GM23338 (cell line): ENCODE measurements at regions not wholly inside any gene's neighbourhood (a gene's known extent, or its start where the extent isn't known, plus 50 kb on each side); places are given as distances from the start of the nearest gene placed in this dataset.

Source experiments
- ATAC-seq: fragments of 200-7000 bp; cut with Tn5 transposase; 3 replicates; pipeline ENCODE4 v1.9.1; 2020
- DNase-seq: peaks from one replicate; pipeline ENCODE4 v3.0.0-alpha.2; 2015; ENCODE audit warnings: low spot score
- H2AFZ ChIP-seq: fragments of 200-600 bp; sonication (generic); 2 replicates; pipeline ENCODE4 v1.8.0; 2016; ENCODE audit warnings: antibody characterized with exemption, mild to moderate bottlenecking, moderate library complexity
- H3F3A ChIP-seq: fragments of 200-600 bp; sonication (generic); replicated peaks from 2 replicates; pipeline ENCODE4 v1.8.0; 2017; ENCODE audit warnings: antibody characterized with exemption, mixed run types, low read depth
- H3K27ac ChIP-seq: fragments of 200-600 bp; sonication (generic); 2 replicates; pipeline ENCODE4 v1.6.1; 2016; ENCODE audit warnings: low read depth
- H3K27me3 ChIP-seq: fragments of 200-600 bp; sonication (generic); 2 replicates; pipeline ENCODE4 v1.8.0; 2016; ENCODE audit warnings: mild to moderate bottlenecking, mixed run types, moderate library complexity; ENCODE audit not compliant: insufficient read depth
- H3K36me3 ChIP-seq: fragments of 200-600 bp; sonication (generic); 2 replicates; pipeline ENCODE4 v1.8.0; 2016; ENCODE audit warnings: mild to moderate bottlenecking; ENCODE audit not compliant: insufficient read depth
- H3K4me1 ChIP-seq: fragments of 200-600 bp; sonication (generic); 2 replicates; pipeline ENCODE4 v1.8.0; 2016; ENCODE audit warnings: mild to moderate bottlenecking, moderate library complexity; ENCODE audit not compliant: insufficient read depth
- H3K4me2 ChIP-seq: fragments of 200-600 bp; sonication (generic); 2 replicates; pipeline ENCODE4 v1.7.1; 2017; ENCODE audit warnings: mixed run types
- H3K4me3 ChIP-seq: fragments of 200-600 bp; sonication (generic); 2 replicates; pipeline ENCODE4 v1.6.1; 2016; ENCODE audit warnings: mixed run types
- H3K79me2 ChIP-seq: fragments of 200-600 bp; sonication (generic); replicated peaks from 2 replicates; pipeline ENCODE4 v1.8.0; 2017; ENCODE audit warnings: mild to moderate bottlenecking; ENCODE audit not compliant: insufficient read depth
- H3K9me2 ChIP-seq: fragments of 200-600 bp; sonication (generic); 2 replicates; pipeline ENCODE4 v1.8.0; 2017; ENCODE audit not compliant: insufficient read depth
- H4K20me1 ChIP-seq: fragments of 200-600 bp; sonication (generic); replicated peaks from 2 replicates; pipeline ENCODE4 v1.8.0; 2017; ENCODE audit warnings: mild to moderate bottlenecking; ENCODE audit not compliant: insufficient read depth
- H3K27ac Mint-ChIP-seq: 2 replicates; pipeline ENCODE4 v1.8.0; 2020; ENCODE audit warnings: inconsistent platforms, mild to moderate bottlenecking, moderate library complexity, mixed read lengths
- H3K27me3 Mint-ChIP-seq: 3 replicates; pipeline ENCODE4 v1.8.0; 2022; ENCODE audit warnings: low read depth, mild to moderate bottlenecking, moderate library complexity, mixed read lengths, inconsistent platforms; ENCODE audit not compliant: insufficient read depth, poor library complexity
- H3K36me3 Mint-ChIP-seq: 3 replicates; pipeline ENCODE4 v1.8.0; 2021; ENCODE audit warnings: low read depth, mild to moderate bottlenecking, inconsistent platforms, moderate library complexity, mixed read lengths
- H3K4me1 Mint-ChIP-seq: 3 replicates; pipeline ENCODE4 v1.8.0; 2020; ENCODE audit warnings: mild to moderate bottlenecking, inconsistent platforms, mixed read lengths
- H3K4me3 Mint-ChIP-seq: 3 replicates; pipeline ENCODE4 v1.8.0; 2021; ENCODE audit warnings: moderate library complexity, mild to moderate bottlenecking, inconsistent platforms, mixed read lengths
- H3K9me3 Mint-ChIP-seq: 3 replicates; pipeline ENCODE4 v1.8.0; 2020; ENCODE audit warnings: moderate library complexity, mild to moderate bottlenecking, inconsistent platforms, mixed read lengths
- CREB1 ChIP-seq: fragments of 250-450 bp; sonication (Bioruptor Pico); IDR thresholded peaks from 2 replicates; pipeline ENCODE4 v1.5.0; 2020; ENCODE audit warnings: low read depth, mild to moderate bottlenecking, moderate library complexity
- CTCF ChIP-seq, 2 experiments: fragments of 200-600 bp in 1 of 2; sonication (generic) in 1 of 2; conservative IDR thresholded peaks; 2 replicates each; pipeline versions ENCODE4 v1.5.1 to v1.6.1; 2016 to 2017; ENCODE audit warnings: antibody characterized with exemption in 2 of 2, low read depth in 2 of 2, mild to moderate bottlenecking in 2 of 2, moderate library complexity in 1 of 2
- EZH2 ChIP-seq: fragments of 200-600 bp; sonication (generic); IDR thresholded peaks from one replicate; pipeline ENCODE4 v1.8.0; 2017; ENCODE audit warnings: antibody characterized with exemption, mild to moderate bottlenecking, low read depth; ENCODE audit not compliant: unreplicated experiment
- NANOG ChIP-seq: IDR thresholded peaks from 2 replicates; pipeline ENCODE4 v1.6.1; 2016; ENCODE audit warnings: antibody characterized with exemption, borderline replicate concordance
- POLR2AphosphoS5 ChIP-seq: IDR thresholded peaks from 2 replicates; pipeline ENCODE4 v1.6.1; 2016; ENCODE audit warnings: antibody characterized with exemption, low read depth
- REST ChIP-seq: IDR thresholded peaks from one replicate; pipeline ENCODE4 v1.6.1; 2018; ENCODE audit warnings: antibody characterized with exemption; ENCODE audit not compliant: unreplicated experiment
- ZNF114 ChIP-seq: fragments of 250-450 bp; sonication (Bioruptor Pico); IDR thresholded peaks from 2 replicates; pipeline ENCODE4 v1.5.0; 2020; ENCODE audit warnings: mild to moderate bottlenecking, moderate library complexity
- ZNF462 ChIP-seq: fragments of 250-450 bp; sonication (Bioruptor Pico); IDR thresholded peaks from 2 replicates; pipeline ENCODE4 v1.5.0; 2020; ENCODE audit warnings: mild to moderate bottlenecking, moderate library complexity

- Histone ChIP-seq H3K79me2 (no peaks in the 10 kb centered on the region), H3K4me2 (no peak overlapping the region), H3K36me3 (no peaks in the 10 kb centered on the region), H3F3A (no peaks in the 10 kb centered on the region), H3K4me1 (no peaks in the 10 kb centered on the region; the same call in 1 of the 2 replicates), H3K27ac (no peak overlapping the region), H3K27me3 (no peaks in the 10 kb centered on the region), H3K4me3 (no peak overlapping the region), H3K9me2 (0 out of 2 replicates have a peak, but pooled peaks cover 6% of the 10 kb centered on the region), H4K20me1 (no peaks in the 10 kb centered on the region), H2AFZ (peak overlapping the region; percentile 84)
- no peak for ATAC-seq
- no peaks in the 10 kb centered on the region for H3K36me3 Mint-ChIP-seq
- H3K9me3 Mint-ChIP-seq = no peaks in the 10 kb centered on the region
- TF ChIP-seq ZNF114 (CRISPR knock-in tag) = no peak
- H3K4me3 Mint-ChIP-seq = no peak overlapping the region
- DNase-seq = no peak
- no peak overlapping the region; the same call in 1 of the 2 replicates for H3K27ac Mint-ChIP-seq
- H3K27me3 Mint-ChIP-seq = no peaks in the 10 kb centered on the region
- no peaks in the 10 kb centered on the region; the same call in 2 of the 3 replicates for H3K4me1 Mint-ChIP-seq
Observed at GRCh38 chr2:215780313-215780712, 233.0 kb downstream of the MREG start.

- no peaks in the 10 kb centered on the region for H3K4me1 Mint-ChIP-seq
- no peaks in the 10 kb centered on the region for H3K27me3 ChIP-seq
- H3K36me3 ChIP-seq = no peaks in the 10 kb centered on the region
- TF ChIP-seq ZNF114 (CRISPR knock-in tag) = no peak
- no peak for TF ChIP-seq POLR2AphosphoS5
- TF ChIP-seq CREB1 (CRISPR knock-in tag) = no peak
- TF ChIP-seq NANOG = no peak
- no peak for TF ChIP-seq EZH2
- no peak for TF ChIP-seq REST
- TF ChIP-seq CTCF (conservative IDR thresholded peaks at IDR 0.05; ENCODE audit: low read depth in 2 of 2) = no peak
- no peak for TF ChIP-seq ZNF462 (CRISPR knock-in tag)
- H3F3A ChIP-seq = no peaks in the 10 kb centered on the region
- ATAC-seq = no peak
- H3K27me3 Mint-ChIP-seq = no peaks in the 10 kb centered on the region
- H2AFZ ChIP-seq = peak overlapping the region; percentile 84
- H3K27ac Mint-ChIP-seq = no peak overlapping the region; the same call in 1 of the 2 replicates
- H4K20me1 ChIP-seq = no peaks in the 10 kb centered on the region
- H3K36me3 Mint-ChIP-seq = no peaks in the 10 kb centered on the region
- no peaks in the 10 kb centered on the region; the same call in 1 of the 2 replicates for H3K4me1 ChIP-seq
- H3K9me2 ChIP-seq = 0 out of 2 replicates have a peak, but pooled peaks cover 6% of the 10 kb centered on the region
- no peak overlapping the region for H3K27ac ChIP-seq
- no peaks in the 10 kb centered on the region for H3K9me3 Mint-ChIP-seq
- H3K79me2 ChIP-seq = no peaks in the 10 kb centered on the region
- no peak overlapping the region for H3K4me3 ChIP-seq
- H3K4me2 ChIP-seq = no peak overlapping the region
- no peak overlapping the region for H3K4me3 Mint-ChIP-seq
- no peak for DNase-seq
Observed at GRCh38 chr2:215779912-215780311, 233.4 kb downstream of the MREG start.
